NOMO-1 treated with DMSO at 0.1 percent for 48 hours (cell line): ENCODE measurements at regions not wholly inside any gene's neighbourhood (a gene's known extent, or its start where the extent isn't known, plus 50 kb on each side); places are given as distances from the start of the nearest gene placed in this dataset.

Experiments
- DNase-seq: peaks from one replicate; lab custom pipeline; 2025; ENCODE audit not compliant: unreplicated experiment; lab: John Stamatoyannopoulos, UW

DNA sequence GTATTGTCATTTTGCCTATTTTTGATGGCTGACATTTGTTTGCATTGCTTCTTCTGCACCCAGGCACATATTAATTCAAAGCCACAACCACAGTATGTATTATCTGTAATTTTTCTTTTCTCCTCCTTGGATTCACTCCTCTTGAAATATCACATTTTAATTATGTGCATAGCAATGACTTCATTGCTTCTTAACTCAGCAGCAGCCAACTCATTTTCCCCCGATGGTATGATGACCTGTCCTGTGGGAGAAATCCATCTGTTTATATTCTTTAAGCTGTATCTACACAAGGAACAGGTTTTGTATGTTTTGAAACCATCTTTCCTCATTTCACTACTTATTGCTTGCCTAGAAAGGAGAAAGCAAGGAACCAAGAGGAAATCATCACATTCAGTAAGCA is 588.8 kb downstream of the INHBA start:
- no peak for DNase-seq

DNA sequence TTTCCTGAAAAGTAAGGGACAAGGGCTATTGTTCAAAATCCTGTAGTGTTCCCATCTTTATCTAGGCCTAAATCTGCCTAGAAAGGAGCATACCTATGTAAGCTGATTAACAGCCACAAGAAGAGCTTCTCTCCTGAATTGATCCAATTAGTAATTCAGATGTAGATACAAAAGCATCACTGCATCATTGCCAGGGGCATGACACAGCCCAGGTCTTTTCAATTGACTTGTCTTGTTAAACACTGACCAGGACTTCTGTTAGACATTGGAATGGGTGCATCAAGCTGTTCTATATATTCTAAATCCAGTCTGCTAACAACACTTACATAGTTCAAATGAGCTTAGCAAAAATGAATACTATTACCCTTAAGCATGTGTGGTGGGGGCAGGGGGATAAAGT is 589.2 kb downstream of the INHBA start:
- no peak for DNase-seq

GRCh38 chr7:41110186-41110585 is 592.7 kb downstream of the INHBA start:
- DNase-seq: no peak

- no peak for DNase-seq
These were observed 594.1 kb downstream of the INHBA start for GRCh38 chr7:41108821-41109220.

GRCh38 chr7:41107938-41108448 is 594.9 kb downstream of the INHBA start:
- DNase-seq: no peak

GRCh38 chr7:41107330-41107937 is 595.5 kb downstream of the INHBA start:
- DNase-seq: no peak

DNA sequence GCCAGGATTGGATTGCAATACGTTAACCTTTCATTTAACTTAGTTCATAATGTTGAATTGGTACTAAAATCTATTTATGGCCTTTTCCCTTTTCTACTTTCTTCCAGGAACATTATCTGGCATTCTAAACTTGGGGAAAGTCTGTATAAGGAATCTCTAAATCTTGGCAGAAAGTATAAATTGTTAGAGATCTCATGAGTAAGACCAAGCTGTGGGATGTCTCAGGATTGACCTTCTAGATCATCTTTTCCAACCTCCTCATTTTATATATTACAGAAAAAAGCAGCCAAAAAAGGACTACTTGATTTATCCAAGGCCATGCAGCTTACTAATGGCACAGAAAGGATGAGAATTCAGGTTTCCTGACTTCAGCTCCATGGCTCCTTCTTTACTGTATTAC is 598.3 kb downstream of the INHBA start:
- no peak for DNase-seq

DNA sequence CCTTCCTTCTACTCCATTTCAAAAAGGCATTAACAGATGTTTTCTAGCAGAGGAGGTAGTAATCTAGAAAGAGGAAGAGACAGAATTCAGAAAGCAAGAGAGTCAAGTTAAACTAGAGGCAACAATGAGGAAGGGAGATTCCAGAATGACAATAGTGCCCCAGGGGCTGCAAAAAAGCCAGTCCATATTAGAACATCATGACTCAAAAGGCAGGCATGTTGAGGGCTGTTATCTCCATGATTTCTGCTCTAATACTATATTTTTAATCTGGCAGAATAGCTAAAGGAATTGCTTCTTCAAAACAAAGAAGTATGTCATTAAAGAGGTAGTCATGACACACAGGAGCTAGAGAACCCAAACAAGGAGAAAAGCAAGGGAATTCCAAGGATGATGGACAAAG is 599.6 kb downstream of the INHBA start:
- DNase-seq: peak; percentile 73

GRCh38 chr7:41098846-41099245 is 604.0 kb downstream of the INHBA start:
- DNase-seq: no peak

GRCh38 chr7:41098402-41098801 is 604.5 kb downstream of the INHBA start:
- no peak for DNase-seq

DNA sequence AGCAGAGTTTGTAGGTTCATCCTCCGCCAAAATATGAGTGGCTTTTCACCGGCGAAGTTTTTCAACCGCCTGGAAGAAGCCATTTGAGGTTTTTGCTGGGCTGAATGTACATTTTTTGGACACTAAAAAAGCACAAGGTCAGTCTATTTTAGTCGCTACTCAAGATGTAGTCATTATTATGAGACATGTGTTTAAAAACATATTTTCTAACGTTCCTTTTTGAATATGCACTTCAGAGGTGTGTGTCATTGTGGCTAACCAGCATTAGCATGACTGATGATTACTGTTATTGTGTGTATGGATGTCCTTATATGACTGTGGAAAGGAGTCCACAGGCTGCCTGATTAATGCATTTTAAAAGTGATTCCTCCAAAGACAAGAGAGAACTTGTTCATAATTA is 605.4 kb downstream of the INHBA start:
- DNase-seq: no peak

- no peak for DNase-seq
These were observed 606.0 kb downstream of the INHBA start for GRCh38 chr7:41096917-41097316.

- no peak for DNase-seq
These were observed 609.7 kb downstream of the INHBA start for GRCh38 chr7:41093141-41093540.

DNA sequence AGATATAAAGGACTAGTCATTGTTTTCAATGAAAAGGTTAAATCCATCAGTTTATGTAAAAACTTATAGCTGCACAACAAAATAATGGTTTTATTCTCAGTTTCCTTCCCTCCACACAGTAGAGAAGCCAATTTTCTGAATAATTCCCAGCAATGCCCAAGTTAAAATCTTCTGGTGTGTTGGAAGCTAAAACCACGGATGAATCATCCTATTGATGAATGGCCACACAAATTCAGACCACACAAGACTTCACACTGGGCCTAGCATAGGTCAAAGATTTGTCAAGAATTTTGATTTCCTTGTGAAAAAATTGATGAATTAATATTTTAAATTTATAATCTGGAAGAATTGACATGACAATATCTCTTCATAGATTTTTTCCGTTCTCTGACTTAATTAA is 617.6 kb downstream of the INHBA start:
- no peak for DNase-seq

GRCh38 chr7:41084381-41084780 is 618.5 kb downstream of the INHBA start:
- no peak for DNase-seq

DNA sequence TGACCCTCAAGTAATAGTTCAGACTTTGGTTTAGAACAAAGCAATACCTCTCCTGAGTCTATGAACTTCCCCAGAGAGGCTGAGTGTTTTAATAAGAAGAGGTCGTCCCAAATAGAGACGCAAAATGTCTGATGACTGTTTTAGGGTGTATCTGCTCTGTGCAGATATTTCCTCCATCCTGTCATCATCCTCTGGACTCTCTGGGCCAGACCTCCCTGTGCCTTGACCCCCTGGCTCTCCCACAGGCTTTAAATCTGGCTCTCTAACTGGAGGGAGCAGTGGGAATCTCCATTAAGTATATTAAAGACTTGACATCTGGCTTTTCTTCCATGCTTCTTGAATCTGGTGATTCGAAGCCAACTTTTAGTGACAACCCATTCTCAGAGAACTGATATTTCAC is 633.3 kb downstream of the INHBA start:
- no peak for DNase-seq

- no peak for DNase-seq
These were observed 635.3 kb downstream of the INHBA start for GRCh38 chr7:41067576-41067975.

- DNase-seq: no peak
These were observed 637.2 kb downstream of the INHBA start for GRCh38 chr7:41065663-41066062.

DNA sequence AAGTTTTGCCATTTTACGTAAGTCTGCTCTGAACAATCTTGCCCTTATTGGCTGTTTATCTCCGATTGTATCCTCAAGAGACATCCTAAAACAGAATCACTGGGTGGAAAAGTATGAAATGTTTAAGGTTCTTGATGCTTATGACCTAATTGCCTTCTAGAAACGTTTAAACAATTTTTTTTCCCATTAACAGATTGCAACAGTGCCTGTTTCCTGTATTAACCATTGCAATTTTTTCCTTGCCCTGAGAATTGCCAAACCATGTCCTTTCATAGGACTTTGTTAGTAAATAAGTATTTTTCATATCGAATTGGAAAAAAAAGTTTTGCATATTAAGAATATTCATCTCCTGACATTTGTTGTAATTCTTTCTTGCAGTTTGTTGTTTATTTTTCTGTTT is 639.8 kb downstream of the INHBA start:
- no peak for DNase-seq

DNA sequence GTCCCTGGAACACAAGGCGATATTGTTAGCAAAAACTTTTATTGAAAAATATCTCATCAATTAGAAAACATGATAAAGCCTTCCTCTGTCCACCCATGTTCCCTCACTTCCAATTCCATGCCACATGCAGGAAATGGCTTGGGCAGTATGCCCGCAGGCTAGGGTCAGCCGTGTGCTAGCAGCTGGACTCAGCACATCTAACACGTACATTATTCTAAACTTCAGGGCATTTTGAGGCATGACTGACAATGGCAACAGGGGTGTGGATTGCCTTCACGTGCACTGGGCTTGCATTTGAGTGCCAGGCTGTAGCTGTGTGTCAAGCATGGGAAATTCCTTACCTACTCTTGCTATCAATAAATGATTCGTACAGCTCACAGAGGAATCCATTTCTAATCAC is 642.1 kb downstream of the INHBA start:
- DNase-seq: no peak

- DNase-seq: no peak
These were observed 643.1 kb downstream of the INHBA start for GRCh38 chr7:41059796-41060195.

DNA sequence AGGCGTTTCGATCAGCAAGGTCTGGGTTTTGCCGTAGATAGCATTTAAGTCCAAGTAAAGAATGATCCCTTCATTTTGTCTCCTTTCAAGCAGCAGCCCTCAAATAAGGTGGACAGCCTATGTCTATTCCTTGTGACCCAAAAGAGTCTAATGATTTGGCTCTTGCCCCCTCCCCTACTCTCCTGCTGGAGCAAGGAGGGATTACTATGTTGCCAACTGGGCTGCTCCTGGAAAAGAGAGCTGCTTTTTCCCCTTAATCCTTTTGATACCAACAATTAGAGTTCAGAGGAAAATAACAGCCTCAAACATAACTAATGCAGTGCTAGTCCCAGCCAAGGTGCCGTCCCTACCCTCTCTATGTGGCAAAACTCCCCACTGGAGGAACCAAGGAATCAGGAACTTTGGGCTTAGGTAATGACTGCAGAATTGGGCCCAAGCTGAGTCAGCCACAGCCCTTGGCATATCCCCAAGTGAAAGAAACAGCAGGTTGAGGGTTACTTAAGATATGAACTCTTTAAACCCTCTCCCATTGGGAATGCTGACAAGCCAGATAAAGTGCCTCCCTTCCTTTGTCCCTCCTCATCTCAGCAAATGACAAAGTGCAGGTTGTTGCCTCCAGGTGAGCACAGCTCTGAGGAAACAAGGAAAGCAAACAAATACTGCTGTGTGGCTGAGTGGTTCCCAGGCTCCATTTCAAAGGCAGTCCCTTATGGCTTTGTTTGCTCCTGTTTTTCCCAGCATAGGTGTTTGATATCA is 643.7 kb downstream of the INHBA start:
- no peak for DNase-seq
